ENCODE measurements at regions not wholly inside any gene's neighbourhood (a gene's known extent, or its start where the extent isn't known, plus 50 kb on each side); places are given as distances from the start of the nearest gene placed in this dataset.
"Not testable (repeated sequence)": the region's sequence is repeated elsewhere in the genome, so short reads cannot be mapped to it uniquely, and the experiment has no call there.

GRCh38 chr18:56443166-56443907, 195.1 kb downstream of the TXNL1 start:
- DNase-seq (ENCODE audit: low read depth, low spot score), result no peak

- DNase-seq (ENCODE audit: low read depth, low spot score), result not testable (repeated sequence)
These were observed 199.9 kb downstream of the TXNL1 start for GRCh38 chr18:56438480-56438879.

- no peak for DNase-seq (ENCODE audit: low read depth, low spot score)
These were observed 201.7 kb downstream of the TXNL1 start for GRCh38 chr18:56436651-56437050.

GRCh38 chr18:56433919-56434318, 204.5 kb downstream of the TXNL1 start:
- peak; percentile 25 for DNase-seq (ENCODE audit: low read depth, low spot score)

- no peak for DNase-seq (ENCODE audit: low read depth, low spot score)
These were observed 206.8 kb downstream of the TXNL1 start for GRCh38 chr18:56431551-56431950.

- no peak for DNase-seq (ENCODE audit: low read depth, low spot score)
These were observed 214.8 kb downstream of the TXNL1 start for GRCh38 chr18:56423626-56424025.

GRCh38 chr18:56421647-56422046, 216.7 kb downstream of the TXNL1 start:
- DNase-seq (ENCODE audit: low read depth, low spot score), result no peak

GRCh38 chr18:56420868-56421267, 217.5 kb downstream of the TXNL1 start:
- DNase-seq (ENCODE audit: low read depth, low spot score), result not testable (repeated sequence)

- DNase-seq (ENCODE audit: low read depth, low spot score), result no peak
These were observed 224.0 kb downstream of the TXNL1 start for GRCh38 chr18:56414357-56414756.

GRCh38 chr18:56413862-56414261, 224.5 kb downstream of the TXNL1 start:
- DNase-seq (ENCODE audit: low read depth, low spot score), result no peak

GRCh38 chr18:56412951-56413350, 225.4 kb downstream of the TXNL1 start:
- DNase-seq (ENCODE audit: low read depth, low spot score), result no peak

GRCh38 chr18:56409736-56410135, 228.7 kb downstream of the TXNL1 start:
- no peak for DNase-seq (ENCODE audit: low read depth, low spot score)

- no peak for DNase-seq (ENCODE audit: low read depth, low spot score)
These were observed 230.7 kb downstream of the TXNL1 start for GRCh38 chr18:56407646-56408180.

- no peak for DNase-seq (ENCODE audit: low read depth, low spot score)
These were observed 235.4 kb downstream of the TXNL1 start for GRCh38 chr18:56402872-56403516.

GRCh38 chr18:56393870-56394269, 244.5 kb downstream of the TXNL1 start:
- DNase-seq (ENCODE audit: low read depth, low spot score), result no peak

- DNase-seq (ENCODE audit: low read depth, low spot score), result no peak
These were observed 246.3 kb downstream of the TXNL1 start for GRCh38 chr18:56391931-56392590.

GRCh38 chr18:56390626-56391025, 247.8 kb downstream of the TXNL1 start:
- DNase-seq (ENCODE audit: low read depth, low spot score), result no peak

GRCh38 chr18:56389190-56389589, 249.2 kb downstream of the TXNL1 start:
- DNase-seq (ENCODE audit: low read depth, low spot score), result no peak

GRCh38 chr18:56388571-56388970, 249.8 kb downstream of the TXNL1 start:
- no peak for DNase-seq (ENCODE audit: low read depth, low spot score)

GRCh38 chr18:56386856-56387255, 251.5 kb downstream of the TXNL1 start:
- DNase-seq (ENCODE audit: low read depth, low spot score), result no peak

GRCh38 chr18:56383349-56383748, 255.0 kb downstream of the TXNL1 start:
- DNase-seq (ENCODE audit: low read depth, low spot score), result no peak

- no peak for DNase-seq (ENCODE audit: low read depth, low spot score)
These were observed 255.9 kb downstream of the TXNL1 start for GRCh38 chr18:56382541-56382940.

GRCh38 chr18:56381196-56381595, 257.2 kb downstream of the TXNL1 start:
- DNase-seq (ENCODE audit: low read depth, low spot score), result no peak
